NCI-H2196 treated with DMSO at 0.1 percent for 48 hours (cell line): ENCODE measurements at regions not wholly inside any gene's neighbourhood (a gene's known extent, or its start where the extent isn't known, plus 50 kb on each side); places are given as distances from the start of the nearest gene placed in this dataset.

Source experiments
- DNase-seq: peaks from one replicate; lab custom pipeline; 2025; ENCODE audit not compliant: unreplicated experiment; lab: John Stamatoyannopoulos, UW

DNA sequence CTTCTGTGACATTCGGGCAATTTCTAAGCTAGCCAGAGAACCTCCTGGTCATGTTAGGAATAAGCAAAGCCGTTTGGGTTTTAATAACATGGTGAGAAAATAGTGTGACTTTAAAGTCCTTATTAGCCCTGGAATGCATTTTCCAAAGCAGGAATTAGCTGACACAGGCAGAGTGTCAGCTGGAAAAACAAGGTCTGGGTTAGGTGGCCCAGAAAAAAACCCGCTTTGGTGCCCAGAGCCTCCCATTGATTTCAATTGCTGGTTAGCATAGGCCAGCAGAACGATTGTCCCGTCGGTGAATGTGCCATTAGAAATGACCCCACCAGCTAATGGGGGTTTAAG lies 62.1 kb upstream of the CPEB4 start:
- no peak for DNase-seq

- DNase-seq = no peak
These were observed 61.5 kb upstream of the CPEB4 start for GRCh38 chr5:173826428-173827350.

DNA sequence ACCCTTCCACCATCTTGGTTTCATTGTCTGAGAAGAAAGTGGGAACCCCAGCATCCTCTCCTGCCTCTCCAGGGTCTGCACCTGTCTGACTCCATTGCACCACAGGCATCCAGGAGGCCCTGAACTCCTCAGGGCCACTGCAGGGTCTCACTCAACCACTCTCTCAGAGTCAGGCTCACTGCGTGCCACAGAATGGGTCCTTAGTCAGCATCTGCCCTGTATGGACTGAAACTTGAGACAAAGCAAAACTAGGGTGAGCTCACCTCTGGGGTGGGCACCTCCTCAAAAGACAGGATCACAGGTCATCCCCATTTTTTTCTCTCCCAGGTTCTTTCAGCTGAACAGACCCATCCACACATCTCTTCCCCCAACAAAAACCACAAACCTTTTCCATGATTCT lies 59.2 kb upstream of the CPEB4 start:
- no peak for DNase-seq

DNA sequence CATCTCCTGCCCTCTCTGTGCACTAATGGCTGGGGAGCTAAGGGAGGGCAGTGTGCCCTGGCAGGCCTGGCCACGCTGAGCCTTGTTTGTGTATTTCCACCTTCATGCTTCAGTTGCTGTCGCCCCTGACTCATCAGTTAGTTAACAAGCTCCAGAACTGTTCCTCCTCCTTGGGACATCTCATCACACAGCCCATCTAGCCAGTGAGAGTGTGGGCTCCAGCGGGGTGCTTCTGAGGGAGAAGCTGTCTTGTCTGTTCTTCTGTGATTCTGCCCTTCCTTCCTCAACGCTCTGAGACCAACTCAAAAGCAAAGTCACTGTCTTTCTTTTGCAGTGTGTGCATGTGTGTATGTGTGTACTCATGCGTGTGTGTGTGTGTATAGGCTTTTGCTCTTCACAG lies 58.3 kb upstream of the CPEB4 start:
- DNase-seq = no peak

DNA sequence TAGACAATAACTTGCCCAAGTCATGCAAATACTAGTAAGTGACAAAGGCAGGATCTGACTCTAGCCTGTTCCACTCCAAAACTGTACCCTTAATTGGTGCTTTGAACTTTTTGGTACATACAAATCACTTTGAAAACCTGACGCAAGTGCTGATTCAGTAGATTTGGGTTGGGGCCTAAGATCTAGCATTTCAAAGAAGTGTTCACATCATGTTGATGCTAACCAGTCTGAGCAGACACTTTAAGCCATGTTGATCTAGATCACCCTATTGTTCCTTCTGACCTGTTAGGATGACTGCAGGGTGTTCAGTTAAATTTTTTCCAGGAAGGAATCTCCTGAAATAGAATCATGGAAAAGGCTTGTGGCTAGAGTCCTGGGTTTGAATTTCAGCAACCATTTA lies 57.7 kb upstream of the CPEB4 start:
- no peak for DNase-seq

GRCh38 chr5:173831196-173831914 lies 56.8 kb upstream of the CPEB4 start:
- no peak for DNase-seq

DNA sequence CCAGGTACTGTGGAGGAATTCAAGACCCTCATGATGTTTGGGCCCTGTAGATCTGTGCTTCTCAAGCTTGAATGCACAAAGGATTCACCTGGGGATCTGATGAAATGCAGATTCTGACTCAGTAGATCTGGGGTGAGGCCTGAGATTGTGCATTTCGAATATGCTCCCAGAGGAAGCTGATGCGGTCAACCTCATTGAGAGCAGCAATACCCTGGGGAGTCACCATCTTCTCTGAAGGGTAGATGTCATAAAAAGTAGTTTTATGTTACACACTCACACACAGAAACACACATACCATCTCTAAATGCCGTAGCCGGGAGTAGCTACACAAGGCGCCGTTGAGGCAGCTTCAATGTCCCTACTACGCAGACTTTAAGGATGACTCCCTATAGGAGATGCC lies 55.8 kb upstream of the CPEB4 start:
- no peak for DNase-seq

- DNase-seq = no peak
These were observed 54.8 kb upstream of the CPEB4 start for GRCh38 chr5:173833196-173833985.

- no peak for DNase-seq
These were observed 53.9 kb upstream of the CPEB4 start for GRCh38 chr5:173834071-173834771.

DNA sequence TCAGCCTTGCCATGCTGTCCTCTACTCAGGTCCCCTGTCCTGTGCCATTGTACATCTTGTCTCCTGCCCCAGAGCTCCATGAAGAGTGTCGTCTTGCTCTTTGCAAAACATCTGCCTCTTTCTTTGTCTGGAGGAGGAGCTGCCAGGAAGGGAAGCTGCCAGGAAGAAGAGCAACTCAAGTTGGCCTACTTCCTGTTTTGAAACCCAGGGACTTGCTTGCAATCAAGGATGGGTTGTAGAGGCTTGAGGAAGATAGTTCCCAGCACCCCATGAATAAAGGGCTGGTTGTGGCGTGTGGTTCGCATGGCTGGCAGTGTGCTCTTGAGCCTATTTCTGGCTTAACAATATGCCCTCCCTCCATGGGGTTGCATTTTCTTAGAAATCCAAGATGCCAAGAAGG lies 53.0 kb upstream of the CPEB4 start:
- DNase-seq = no peak

- no peak for DNase-seq
These were observed 52.5 kb upstream of the CPEB4 start for GRCh38 chr5:173835661-173836060.

- no peak for DNase-seq
These were observed 50.5 kb upstream of the CPEB4 start for GRCh38 chr5:173837654-173838053.
